Testis (tissue), 2 donors: ENCODE measurements at regions not wholly inside any gene's neighbourhood (a gene's known extent, or its start where the extent isn't known, plus 50 kb on each side); places are given as distances from the start of the nearest gene placed in this dataset.

Experiments
- POLR2A ChIP-seq: fragments of 450-650 bp; IDR thresholded peaks from one replicate; pipeline ENCODE4 v1.6.1; 2017; ENCODE audit warnings: antibody characterized with exemption, mild to moderate bottlenecking, moderate library complexity
- TF ChIP-seq, protein P1 (sequence below), 3 experiments: fragments of 450-650 bp in 2 of 3; fragments of 200-600 bp in 1 of 3; sonication (generic) in 1 of 3; IDR thresholded peaks; one replicate each; pipeline ENCODE4 v1.5.1; 2016 to 2019; ENCODE audit warnings: antibody characterized with exemption in 3 of 3, mild to moderate bottlenecking in 2 of 3, moderate library complexity in 1 of 3

DNA sequence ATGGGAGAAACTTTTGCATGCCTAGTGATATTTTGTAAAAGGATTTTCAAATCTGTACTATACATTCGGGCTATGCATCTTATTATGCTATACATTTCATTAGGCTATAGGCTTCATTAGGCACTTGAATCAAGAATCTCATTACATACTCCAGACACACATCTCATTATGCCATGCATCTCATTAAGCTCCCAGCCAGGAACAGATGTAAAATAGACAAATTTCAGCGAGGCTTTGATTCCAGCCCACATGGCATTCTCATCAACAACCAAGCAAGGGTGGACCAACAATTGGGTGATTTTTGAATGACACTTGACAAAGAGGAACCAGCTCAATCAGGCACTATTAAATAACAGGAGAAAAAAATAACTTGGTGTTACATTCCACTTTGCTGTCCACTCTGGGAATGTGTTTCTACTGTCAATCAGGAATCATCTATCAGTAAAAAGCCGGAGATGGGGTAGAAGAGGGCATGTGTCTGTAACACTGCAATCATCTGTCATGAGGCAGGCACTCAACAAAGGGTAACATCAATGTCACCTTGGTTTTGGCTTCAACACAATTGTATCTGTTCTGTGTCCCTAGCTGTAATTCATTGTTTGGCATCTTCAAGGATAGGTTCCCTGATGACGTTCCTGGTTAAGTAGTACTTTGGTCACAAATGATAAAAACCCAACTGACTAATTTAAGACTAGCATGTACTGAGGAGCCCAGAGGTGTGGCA lies 498.6 kb downstream of the EPHA4 start:
- TF ChIP-seq, protein P1, sequence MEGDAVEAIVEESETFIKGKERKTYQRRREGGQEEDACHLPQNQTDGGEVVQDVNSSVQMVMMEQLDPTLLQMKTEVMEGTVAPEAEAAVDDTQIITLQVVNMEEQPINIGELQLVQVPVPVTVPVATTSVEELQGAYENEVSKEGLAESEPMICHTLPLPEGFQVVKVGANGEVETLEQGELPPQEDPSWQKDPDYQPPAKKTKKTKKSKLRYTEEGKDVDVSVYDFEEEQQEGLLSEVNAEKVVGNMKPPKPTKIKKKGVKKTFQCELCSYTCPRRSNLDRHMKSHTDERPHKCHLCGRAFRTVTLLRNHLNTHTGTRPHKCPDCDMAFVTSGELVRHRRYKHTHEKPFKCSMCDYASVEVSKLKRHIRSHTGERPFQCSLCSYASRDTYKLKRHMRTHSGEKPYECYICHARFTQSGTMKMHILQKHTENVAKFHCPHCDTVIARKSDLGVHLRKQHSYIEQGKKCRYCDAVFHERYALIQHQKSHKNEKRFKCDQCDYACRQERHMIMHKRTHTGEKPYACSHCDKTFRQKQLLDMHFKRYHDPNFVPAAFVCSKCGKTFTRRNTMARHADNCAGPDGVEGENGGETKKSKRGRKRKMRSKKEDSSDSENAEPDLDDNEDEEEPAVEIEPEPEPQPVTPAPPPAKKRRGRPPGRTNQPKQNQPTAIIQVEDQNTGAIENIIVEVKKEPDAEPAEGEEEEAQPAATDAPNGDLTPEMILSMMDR (IDR thresholded peaks at IDR 0.05) = no peak
- no peak for TF ChIP-seq POLR2A
